Stimulated activated naive B cell treated with anti-CD40 and anti-IgM and Interleukin-4, amounts not matched to agents 10 μg/mL and 1 μg/mL and 100 μg/mL, for 72 hours (primary cell): ENCODE measurements at regions not wholly inside any gene's neighbourhood (a gene's known extent, or its start where the extent isn't known, plus 50 kb on each side); places are given as distances from the start of the nearest gene placed in this dataset.

ENCODE experiments used
- ATAC-seq, 2 donors: fragments of 150-1000 bp; cut with Tn5 transposase; replicated peaks; 2 replicates each; pipeline ENCODE4 v1.10.0; 2021; ENCODE audit warnings: moderate library complexity in 1 of 2
- DNase-seq: peaks from one replicate; pipeline ENCODE4 v3.0.0; 2021
- H3K27ac Mint-ChIP-seq: one replicate; pipeline ENCODE4 v1.8.0; 2022; ENCODE audit warnings: mild to moderate bottlenecking, mixed read lengths
- H3K27me3 Mint-ChIP-seq, 2 donors: one replicate each; pipeline ENCODE4 v1.8.0; 2022; ENCODE audit warnings: mixed read lengths in 2 of 2
- H3K36me3 Mint-ChIP-seq, 2 donors: one replicate each; pipeline ENCODE4 v1.8.0; 2022; ENCODE audit warnings: mixed read lengths in 2 of 2, mild to moderate bottlenecking in 1 of 2
- H3K4me1 Mint-ChIP-seq, 2 donors: one replicate each; pipeline ENCODE4 v1.8.0; 2022; ENCODE audit warnings: mixed read lengths in 2 of 2, mild to moderate bottlenecking in 1 of 2
- H3K4me3 Mint-ChIP-seq, 2 donors: one replicate each; pipeline ENCODE4 v1.8.0; 2022; ENCODE audit warnings: mild to moderate bottlenecking in 2 of 2, mixed read lengths in 2 of 2, moderate library complexity in 1 of 2
- H3K9me3 Mint-ChIP-seq, 2 donors: one replicate each; pipeline ENCODE4 v1.8.0; 2022; ENCODE audit warnings: mixed read lengths in 2 of 2, mild to moderate bottlenecking in 1 of 2

DNA sequence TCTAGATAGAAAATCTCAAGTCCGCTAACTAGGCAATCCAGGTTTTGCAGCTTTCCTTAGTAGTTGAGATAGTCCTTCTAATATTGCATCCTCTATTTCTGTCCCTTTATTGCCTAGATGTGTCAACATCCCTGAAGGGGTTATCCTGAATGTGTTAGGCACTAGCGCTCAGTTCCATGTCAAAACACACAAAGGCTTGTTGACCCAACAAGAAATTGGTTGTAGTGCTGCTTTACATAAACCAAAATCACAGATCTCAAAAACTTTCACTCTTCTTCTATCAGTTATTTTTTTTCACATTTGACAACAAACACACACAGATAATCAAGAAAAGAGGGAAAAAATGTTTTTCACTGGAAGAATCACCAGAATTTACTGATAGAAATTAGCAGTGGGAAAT is 51.4 kb upstream of the SOX2 start:
- Mint-ChIP-seq H3K27me3 (no peaks in the 10 kb centered on the region), H3K4me1 (no peaks in the 10 kb centered on the region), H3K27ac (no peak overlapping the region), H3K9me3 (no peaks in the 10 kb centered on the region), H3K4me3 (no peak overlapping the region), H3K36me3 (no peaks in the 10 kb centered on the region)
- ATAC-seq (no peak), DNase-seq (no peak)

DNA sequence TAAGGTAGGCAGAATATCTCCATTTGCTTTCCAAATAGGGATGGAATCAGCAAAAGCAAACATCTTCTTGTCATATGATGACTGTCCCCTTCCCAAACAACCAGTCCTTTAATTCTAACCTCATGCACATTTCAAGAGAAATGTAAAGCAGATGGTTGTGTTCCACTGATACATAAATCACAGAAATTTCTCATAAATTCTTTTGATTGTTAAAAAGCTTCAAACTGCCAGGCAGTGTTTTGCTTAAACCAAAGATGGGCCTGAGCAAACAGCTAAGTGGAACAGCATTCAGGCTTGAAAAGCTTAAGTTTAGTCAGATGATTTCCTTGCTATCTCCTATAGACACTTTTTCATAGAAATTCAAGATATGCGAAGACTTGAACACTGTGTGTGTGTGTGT is 74.3 kb upstream of the SOX2 start:
- ATAC-seq (no peak), DNase-seq (no peak)
- no peaks in the 10 kb centered on the region for H3K36me3 Mint-ChIP-seq
- H3K9me3 Mint-ChIP-seq = no peaks in the 10 kb centered on the region
- no peaks in the 10 kb centered on the region for H3K4me1 Mint-ChIP-seq
- H3K4me3 Mint-ChIP-seq = no peak overlapping the region
- H3K27ac Mint-ChIP-seq = no peak overlapping the region
- peaks cover 0 to 3% of the 10 kb centered on the region in 2 donors for H3K27me3 Mint-ChIP-seq

DNA sequence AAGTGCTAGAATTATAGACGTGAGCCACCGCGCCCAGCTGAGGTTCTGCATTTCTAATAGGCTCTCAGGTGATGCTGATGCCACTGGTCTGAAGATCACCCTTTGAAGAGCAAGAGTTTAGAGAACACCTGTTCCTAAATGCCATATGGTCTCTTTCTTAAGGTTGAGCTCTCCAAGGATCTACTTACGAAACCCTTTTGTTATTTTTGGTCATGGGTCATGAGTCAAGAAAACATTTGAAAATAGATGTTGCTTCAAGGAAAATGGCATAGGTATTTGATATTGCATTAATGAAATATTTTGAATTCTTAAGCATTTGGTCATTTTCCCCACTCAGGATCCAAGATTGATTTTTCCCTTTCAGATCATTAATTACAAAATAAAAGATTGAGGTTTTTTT is 74.7 kb upstream of the SOX2 start:
- Mint-ChIP-seq H3K27ac (peak overlapping the region; percentile 37), H3K4me1 (no peaks in the 10 kb centered on the region), H3K36me3 (no peaks in the 10 kb centered on the region), H3K27me3 (peaks cover 0 to 3% of the 10 kb centered on the region in 2 donors), H3K4me3 (no peak overlapping the region), H3K9me3 (no peaks in the 10 kb centered on the region)
- no peak for ATAC-seq
- no peak for DNase-seq

DNA sequence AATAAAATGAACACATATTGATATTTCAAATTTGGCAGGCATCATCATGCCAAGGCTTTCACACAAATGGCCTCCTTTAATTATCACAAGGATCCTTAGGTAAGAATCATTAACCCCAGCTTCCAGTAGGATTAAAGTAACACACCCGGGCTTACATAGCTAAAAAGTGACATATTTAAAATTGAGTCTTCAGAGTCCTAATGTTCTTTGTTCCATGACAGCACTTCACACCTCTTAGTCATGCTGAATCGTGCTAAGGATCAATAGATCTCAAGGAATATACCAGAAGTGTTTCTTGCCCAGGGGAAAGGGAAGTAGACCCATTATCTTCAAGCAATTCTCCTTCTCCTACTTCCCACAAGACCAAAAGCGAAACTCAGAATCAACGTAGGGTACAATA is 76.6 kb upstream of the SOX2 start:
- Mint-ChIP-seq H3K4me3 (no peak overlapping the region), H3K4me1 (no peaks in the 10 kb centered on the region), H3K27ac (no peak overlapping the region), H3K36me3 (no peaks in the 10 kb centered on the region), H3K27me3 (peaks cover 0 to 3% of the 10 kb centered on the region in 2 donors), H3K9me3 (no peaks in the 10 kb centered on the region)
- ATAC-seq = no peak
- DNase-seq = no peak

DNA sequence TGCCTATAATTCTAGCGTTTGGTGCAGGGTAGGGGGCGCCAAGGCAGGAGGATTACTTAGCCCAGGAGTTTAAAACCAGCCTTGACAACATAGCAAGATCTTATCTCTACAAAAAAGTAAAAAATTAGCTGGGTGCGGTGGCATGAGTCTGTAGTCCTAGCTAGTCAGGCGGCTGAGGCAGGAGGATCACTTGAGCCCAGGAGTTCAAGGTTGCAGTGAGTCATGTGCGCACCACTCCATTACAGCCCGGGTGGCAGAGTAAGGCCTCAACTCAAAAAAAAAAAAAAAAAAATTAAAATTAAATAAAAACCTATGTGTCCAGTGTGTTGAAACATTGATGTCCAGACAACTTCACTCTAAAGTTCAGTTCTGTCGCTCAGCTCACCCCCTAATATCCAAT is 78.2 kb upstream of the SOX2 start:
- Mint-ChIP-seq H3K9me3 (no peaks in the 10 kb centered on the region), H3K27ac (no peak overlapping the region), H3K4me3 (no peak overlapping the region), H3K4me1 (no peaks in the 10 kb centered on the region), H3K27me3 (peaks cover 5 to 8% of the 10 kb centered on the region in 2 donors), H3K36me3 (no peaks in the 10 kb centered on the region)
- DNase-seq (no peak), ATAC-seq (no peak)

DNA sequence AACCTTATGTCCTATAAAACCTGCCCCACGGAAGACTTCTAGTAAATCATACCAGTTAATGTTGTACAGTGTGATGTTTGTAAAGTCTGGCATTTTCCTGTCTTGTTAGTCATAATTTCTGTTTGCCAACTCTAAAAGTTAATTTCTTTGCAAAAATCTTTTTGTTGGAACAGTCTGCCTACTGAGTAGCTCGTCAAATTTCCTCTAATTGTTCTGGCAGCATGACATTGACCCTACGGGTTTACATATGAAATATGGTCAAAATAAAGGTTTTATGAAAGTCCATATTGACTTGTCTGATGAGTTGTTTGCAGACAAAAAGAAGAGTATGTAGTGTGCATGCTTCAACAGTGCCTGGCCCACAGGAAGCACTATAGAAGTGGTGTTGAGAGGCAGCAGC is 79.8 kb upstream of the SOX2 start:
- Mint-ChIP-seq H3K4me1 (no peaks in the 10 kb centered on the region), H3K4me3 (no peak overlapping the region), H3K27me3 (peaks cover 5 to 8% of the 10 kb centered on the region in 2 donors), H3K9me3 (no peaks in the 10 kb centered on the region), H3K27ac (no peak overlapping the region), H3K36me3 (no peaks in the 10 kb centered on the region)
- no peak for DNase-seq
- no peak for ATAC-seq

DNA sequence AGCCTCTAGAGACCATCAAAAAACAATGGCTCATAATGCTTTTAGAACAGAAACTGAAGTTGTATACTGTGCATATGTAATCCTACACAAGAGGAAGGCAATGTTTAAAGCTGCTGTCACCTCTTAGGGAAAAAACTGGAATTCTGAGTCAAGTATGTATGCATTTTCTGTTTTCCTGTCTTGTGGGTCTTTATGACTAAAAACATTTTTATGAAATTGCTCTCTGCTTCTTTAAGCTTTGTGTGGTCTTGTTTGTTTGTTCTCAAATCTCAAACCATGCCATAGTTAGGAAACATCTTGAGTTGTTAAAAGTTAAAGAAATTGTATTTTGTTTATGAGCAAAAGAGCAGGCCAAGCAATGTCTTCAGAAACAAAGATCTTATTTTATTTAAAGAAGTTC is 80.9 kb upstream of the SOX2 start:
- Mint-ChIP-seq H3K9me3 (no peaks in the 10 kb centered on the region), H3K4me3 (no peak overlapping the region), H3K27ac (no peak overlapping the region), H3K4me1 (no peaks in the 10 kb centered on the region), H3K27me3 (peaks cover 5 to 8% of the 10 kb centered on the region in 2 donors), H3K36me3 (no peaks in the 10 kb centered on the region)
- ATAC-seq (no peak), DNase-seq (no peak)

DNA sequence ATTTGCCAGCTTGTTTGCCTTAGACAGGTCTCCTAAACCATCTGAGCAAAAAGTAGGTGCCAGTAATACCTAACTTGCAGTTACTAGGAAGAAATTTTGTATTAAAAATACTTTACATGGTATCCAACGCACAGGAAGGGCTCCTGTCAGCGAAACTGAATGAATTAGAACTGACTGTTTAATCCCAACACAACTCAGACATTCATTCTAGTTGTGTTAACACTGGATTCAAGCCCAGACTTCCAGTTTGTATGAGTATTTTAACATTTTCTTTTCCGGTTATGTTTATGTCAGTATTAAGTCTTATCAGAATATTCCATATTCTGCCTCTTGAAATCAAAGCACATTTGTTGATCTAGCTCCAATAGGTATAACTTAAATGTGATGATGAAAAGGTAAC is 82.0 kb upstream of the SOX2 start:
- ATAC-seq (no peak), DNase-seq (no peak)
- Mint-ChIP-seq H3K36me3 (no peaks in the 10 kb centered on the region), H3K27me3 (peaks cover 5 to 8% of the 10 kb centered on the region in 2 donors), H3K4me3 (no peak overlapping the region), H3K27ac (no peak overlapping the region), H3K9me3 (no peaks in the 10 kb centered on the region), H3K4me1 (no peaks in the 10 kb centered on the region)

DNA sequence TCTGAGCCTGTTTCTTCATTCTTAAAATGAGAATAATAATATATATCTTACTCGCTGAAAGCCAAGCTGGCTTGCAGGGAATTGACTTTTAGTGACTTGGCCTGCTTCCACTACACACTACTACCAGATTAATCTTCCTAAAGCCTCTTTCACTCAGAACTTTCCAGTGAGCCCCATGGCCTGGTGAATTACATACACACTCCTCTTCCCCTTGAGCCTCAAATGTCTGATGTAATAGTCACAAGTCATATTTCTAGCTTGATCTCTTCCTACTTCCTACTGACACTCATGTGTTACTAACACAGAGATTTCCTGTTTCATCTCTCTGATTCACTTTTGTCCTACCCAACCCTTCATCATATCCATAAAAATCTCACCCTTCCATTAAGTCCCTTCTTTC is 82.7 kb upstream of the SOX2 start:
- H3K27me3 Mint-ChIP-seq = peaks cover 5% of the 10 kb centered on the region in 2 donors
- no peak overlapping the region for H3K4me3 Mint-ChIP-seq
- no peaks in the 10 kb centered on the region for H3K36me3 Mint-ChIP-seq
- DNase-seq (no peak), ATAC-seq (no peak)
- no peaks in the 10 kb centered on the region for H3K9me3 Mint-ChIP-seq
- H3K4me1 Mint-ChIP-seq = no peaks in the 10 kb centered on the region
- no peak overlapping the region for H3K27ac Mint-ChIP-seq

DNA sequence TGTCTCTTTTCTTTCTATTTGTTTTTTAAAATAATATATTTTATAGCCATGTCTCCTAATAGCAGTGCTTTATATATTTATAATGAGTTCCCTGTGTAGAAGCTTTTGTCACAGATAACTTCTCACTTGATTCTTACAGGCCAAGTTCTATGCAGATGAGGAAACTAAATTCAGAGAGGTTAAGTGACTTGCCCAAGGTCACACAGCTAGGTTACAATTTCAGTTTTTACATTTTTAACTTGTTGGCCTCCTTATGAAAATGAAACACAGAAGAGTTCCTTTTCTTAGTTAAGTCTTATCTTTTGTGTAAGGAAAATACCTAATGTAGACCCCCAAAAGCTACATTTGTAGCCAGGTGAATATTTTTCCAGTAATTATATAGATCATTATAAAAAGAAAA is 83.3 kb upstream of the SOX2 start:
- H3K4me3 Mint-ChIP-seq = no peak overlapping the region
- DNase-seq = no peak
- H3K27ac Mint-ChIP-seq = no peak overlapping the region
- H3K36me3 Mint-ChIP-seq = no peaks in the 10 kb centered on the region
- peaks cover 5% of the 10 kb centered on the region in 2 donors for H3K27me3 Mint-ChIP-seq
- no peak for ATAC-seq
- H3K4me1 Mint-ChIP-seq = no peaks in the 10 kb centered on the region
- no peaks in the 10 kb centered on the region for H3K9me3 Mint-ChIP-seq

DNA sequence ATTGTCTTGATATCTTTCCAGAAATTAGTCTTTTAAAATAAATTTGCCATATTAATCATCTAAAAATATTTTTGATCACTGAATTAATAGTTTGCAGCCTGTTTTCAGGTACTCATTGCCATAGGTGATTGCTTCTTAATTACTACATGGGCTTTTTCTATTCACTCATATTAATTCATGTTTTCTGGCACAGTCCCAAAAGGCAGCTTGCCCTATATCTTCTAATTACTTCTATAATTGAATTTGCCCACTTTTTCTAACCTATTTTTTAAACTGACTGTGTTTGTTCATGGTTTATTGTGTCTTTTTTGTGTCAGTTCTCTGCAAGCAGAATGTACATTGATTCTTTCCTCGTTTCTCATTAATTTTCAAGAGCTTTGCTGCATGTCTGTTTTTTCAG is 85.7 kb upstream of the SOX2 start:
- Mint-ChIP-seq H3K36me3 (no peaks in the 10 kb centered on the region), H3K27ac (no peak overlapping the region), H3K4me1 (no peaks in the 10 kb centered on the region), H3K9me3 (no peaks in the 10 kb centered on the region), H3K4me3 (no peak overlapping the region), H3K27me3 (peaks cover 5% of the 10 kb centered on the region in 2 donors)
- ATAC-seq = no peak
- DNase-seq = no peak

DNA sequence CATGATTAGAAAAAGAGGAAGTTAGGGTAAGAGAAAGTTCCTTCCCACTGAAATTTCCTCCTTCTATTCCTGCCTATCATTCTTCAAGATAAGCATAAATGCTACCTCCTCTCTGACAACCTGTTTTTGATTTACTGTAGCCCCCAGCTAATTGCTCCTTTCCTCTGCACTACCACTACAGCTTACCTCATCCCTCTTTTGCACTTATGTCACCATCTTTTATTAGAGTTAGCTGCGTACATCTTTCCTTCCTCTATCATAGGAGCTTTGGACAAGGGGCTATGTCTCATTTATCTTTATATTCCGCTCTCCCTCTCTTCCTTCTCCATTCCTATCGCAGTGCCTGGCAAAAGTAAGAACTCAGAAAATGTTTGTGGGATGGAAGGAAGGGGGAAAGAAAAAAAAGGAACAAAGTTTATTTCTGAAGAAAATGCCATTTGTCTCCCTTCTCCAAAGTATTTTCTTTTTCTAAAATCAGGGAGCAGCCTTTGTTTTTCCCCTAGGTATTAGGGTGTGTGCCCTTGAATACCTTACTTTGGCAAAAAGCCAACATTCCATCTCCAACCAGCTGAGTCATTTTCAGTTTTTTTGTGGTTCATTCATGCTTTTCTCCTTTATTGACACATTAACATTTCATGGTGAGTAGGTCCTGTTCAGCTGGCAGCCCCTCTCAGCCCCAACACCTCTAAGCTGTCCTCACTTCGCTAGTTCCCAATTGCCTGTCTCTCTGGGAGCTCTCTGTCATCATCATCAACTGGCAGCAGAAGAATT is 87.6 kb upstream of the SOX2 start:
- Mint-ChIP-seq H3K27ac (no peak overlapping the region), H3K4me3 (no peak overlapping the region), H3K27me3 (peaks cover 2% of the 10 kb centered on the region in 2 donors), H3K36me3 (no peaks in the 10 kb centered on the region), H3K4me1 (no peaks in the 10 kb centered on the region), H3K9me3 (no peaks in the 10 kb centered on the region)
- ATAC-seq (no peak), DNase-seq (no peak)

DNA sequence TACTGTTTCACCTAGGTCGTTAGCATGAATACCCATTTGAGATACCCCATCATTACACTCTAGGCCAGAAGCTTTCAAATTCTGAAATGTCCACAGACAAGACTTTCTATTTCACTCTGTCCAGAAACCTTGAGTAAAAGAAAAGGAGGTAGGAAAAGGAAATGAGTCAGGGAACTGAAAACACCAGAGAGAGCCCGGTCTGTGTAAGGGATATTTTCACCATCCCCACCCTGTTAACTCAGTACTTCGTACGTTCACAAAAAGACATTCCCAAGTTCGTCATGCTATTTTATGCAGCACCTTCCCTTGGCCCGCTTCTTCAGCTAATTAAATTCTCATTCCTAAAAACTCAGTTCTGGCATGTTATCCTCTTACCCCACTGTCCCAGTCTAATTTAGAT is 89.4 kb upstream of the SOX2 start:
- no peaks in the 10 kb centered on the region for H3K4me1 Mint-ChIP-seq

DNA sequence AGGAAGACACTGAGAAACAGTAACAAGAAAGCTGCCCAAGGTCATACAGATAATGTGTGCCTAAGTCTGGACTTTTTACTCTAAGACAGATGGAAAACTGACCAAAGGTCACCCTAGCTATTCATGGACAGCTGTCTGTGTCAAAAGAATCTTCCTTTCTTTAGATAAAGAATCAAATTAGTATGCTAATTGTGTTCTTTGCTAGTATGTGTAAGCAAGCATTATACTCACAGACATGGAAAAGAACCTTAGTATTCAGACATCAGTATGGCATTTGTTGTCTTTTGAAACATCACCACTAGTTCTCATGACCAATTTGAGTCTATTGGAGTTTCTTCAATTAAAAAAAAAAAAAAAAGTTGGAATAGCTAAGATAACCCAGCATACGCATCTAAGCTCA is 91.8 kb upstream of the SOX2 start:
- Mint-ChIP-seq H3K4me3 (no peak overlapping the region), H3K27me3 (no peaks in the 10 kb centered on the region), H3K4me1 (no peaks in the 10 kb centered on the region), H3K9me3 (no peaks in the 10 kb centered on the region), H3K36me3 (no peaks in the 10 kb centered on the region), H3K27ac (no peak overlapping the region)
- no peak for ATAC-seq
- no peak for DNase-seq

More for the DNA sequence above, 89.4 kb upstream of the SOX2 start:
- DNase-seq (no peak), ATAC-seq (no peak)
- Mint-ChIP-seq H3K9me3 (no peaks in the 10 kb centered on the region), H3K27ac (no peak overlapping the region), H3K4me3 (no peak overlapping the region), H3K27me3 (no peaks in the 10 kb centered on the region), H3K36me3 (no peaks in the 10 kb centered on the region)

DNA sequence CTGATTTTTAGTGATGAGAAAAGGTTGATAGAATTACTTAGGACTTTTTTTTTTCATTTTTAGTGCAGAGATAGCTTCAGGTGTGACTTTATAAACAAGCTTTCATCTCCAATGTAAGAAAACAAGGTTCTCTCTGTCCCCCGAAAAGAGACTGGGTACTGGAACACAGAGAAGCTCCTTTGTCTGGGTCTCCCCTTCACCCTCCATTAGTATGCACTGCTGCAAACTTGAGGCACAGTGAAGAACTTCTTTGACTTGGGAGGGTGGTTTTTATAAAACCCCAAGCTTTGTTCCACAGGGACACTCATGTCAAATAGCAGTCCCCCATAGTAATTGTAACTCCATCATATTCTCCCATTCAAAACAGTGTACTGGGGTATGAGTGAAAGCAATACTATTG is 93.5 kb upstream of the SOX2 start:
- H3K27ac Mint-ChIP-seq = no peak overlapping the region
- DNase-seq (no peak), ATAC-seq (no peak)
- no peak overlapping the region for H3K4me3 Mint-ChIP-seq
- no peaks in the 10 kb centered on the region for H3K36me3 Mint-ChIP-seq
- no peaks in the 10 kb centered on the region for H3K9me3 Mint-ChIP-seq
- H3K4me1 Mint-ChIP-seq = no peaks in the 10 kb centered on the region
- no peaks in the 10 kb centered on the region for H3K27me3 Mint-ChIP-seq
